Liver (tissue), 3 donors: ENCODE measurements at regions not wholly inside any gene's neighbourhood (a gene's known extent, or its start where the extent isn't known, plus 50 kb on each side); places are given as distances from the start of the nearest gene placed in this dataset.

Experiments used
- CTCF ChIP-seq: fragments of 150-350 bp; IDR thresholded peaks from 2 replicates; pipeline ENCODE4 v1.5.1; 2017; ENCODE audit warnings: improper control_type of control experiment, low read depth, low read length; ENCODE audit not compliant: missing input control
- FOXA1 ChIP-seq: IDR thresholded peaks from 2 replicates; pipeline ENCODE4 v1.6.1; 2016; ENCODE audit warnings: antibody characterized with exemption
- TAF1 ChIP-seq: conservative IDR thresholded peaks from 2 replicates; pipeline ENCODE4 v1.6.1; 2016; ENCODE audit warnings: antibody characterized with exemption, mild to moderate bottlenecking
- TF ChIP-seq, protein P1 (sequence below): IDR thresholded peaks from 2 replicates; pipeline ENCODE4 v1.6.1; 2016; ENCODE audit warnings: antibody characterized with exemption
- donor health status: healthy.
- donor health status: healthy.

GRCh38 chr20:50294164-50295088 lies 103.8 kb downstream of the CEBPB start:
- TF ChIP-seq, protein P1, sequence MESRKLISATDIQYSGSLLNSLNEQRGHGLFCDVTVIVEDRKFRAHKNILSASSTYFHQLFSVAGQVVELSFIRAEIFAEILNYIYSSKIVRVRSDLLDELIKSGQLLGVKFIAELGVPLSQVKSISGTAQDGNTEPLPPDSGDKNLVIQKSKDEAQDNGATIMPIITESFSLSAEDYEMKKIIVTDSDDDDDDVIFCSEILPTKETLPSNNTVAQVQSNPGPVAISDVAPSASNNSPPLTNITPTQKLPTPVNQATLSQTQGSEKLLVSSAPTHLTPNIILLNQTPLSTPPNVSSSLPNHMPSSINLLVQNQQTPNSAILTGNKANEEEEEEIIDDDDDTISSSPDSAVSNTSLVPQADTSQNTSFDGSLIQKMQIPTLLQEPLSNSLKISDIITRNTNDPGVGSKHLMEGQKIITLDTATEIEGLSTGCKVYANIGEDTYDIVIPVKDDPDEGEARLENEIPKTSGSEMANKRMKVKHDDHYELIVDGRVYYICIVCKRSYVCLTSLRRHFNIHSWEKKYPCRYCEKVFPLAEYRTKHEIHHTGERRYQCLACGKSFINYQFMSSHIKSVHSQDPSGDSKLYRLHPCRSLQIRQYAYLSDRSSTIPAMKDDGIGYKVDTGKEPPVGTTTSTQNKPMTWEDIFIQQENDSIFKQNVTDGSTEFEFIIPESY, result no peak
- TF ChIP-seq CTCF (no peak), FOXA1 (no peak), TAF1 (no peak)
